ENCODE measurements at regions not wholly inside any gene's neighbourhood (a gene's known extent, or its start where the extent isn't known, plus 50 kb on each side); places are given as distances from the start of the nearest gene placed in this dataset.

GRCh38 chr12:23221926-23222325, 597.0 kb downstream of the ETNK1 start:
- no peak for TF ChIP-seq CTCF (IDR thresholded peaks at IDR 0.05; ENCODE audit: extremely low read depth, low read depth, low read length)
- DNase-seq (ENCODE audit: insufficient read length, low spot score, missing footprints): no peak

GRCh38 chr12:23222801-23223200, 597.8 kb downstream of the ETNK1 start:
- Histone ChIP-seq H2AFZ (ENCODE audit: low read length) (no peak overlapping the region), H3K27me3 (ENCODE audit: insufficient read depth, low read length) (no peaks in the 10 kb centered on the region), H3K27ac (ENCODE audit: low read depth, low read length) (no peak overlapping the region), H3K4me2 (ENCODE audit: insufficient read depth, low read length) (no peak overlapping the region), H3K36me3 (ENCODE audit: insufficient read depth, low read length) (no peaks in the 10 kb centered on the region), H3K4me1 (ENCODE audit: insufficient read depth, low read length) (no peaks in the 10 kb centered on the region), H4K20me1 (ENCODE audit: insufficient read depth, low read length) (no peaks in the 10 kb centered on the region), H3K9me3 (ENCODE audit: low read depth, low read length) (no peaks in the 10 kb centered on the region), H3K4me3 (ENCODE audit: insufficient read depth, low read length) (no peak overlapping the region), H3K79me2 (ENCODE audit: insufficient read depth, low read length) (no peaks in the 10 kb centered on the region)
- DNase-seq (ENCODE audit: insufficient read length, low spot score, missing footprints): no peak
- no peak for TF ChIP-seq CTCF (IDR thresholded peaks at IDR 0.05; ENCODE audit: extremely low read depth, low read depth, low read length)

More at GRCh38 chr12:23221926-23222325, 597.0 kb downstream of the ETNK1 start:
- no peaks in the 10 kb centered on the region for H3K9me3 ChIP-seq (ENCODE audit: low read depth, low read length)
- H3K4me1 ChIP-seq (ENCODE audit: insufficient read depth, low read length): no peaks in the 10 kb centered on the region
- H4K20me1 ChIP-seq (ENCODE audit: insufficient read depth, low read length): no peaks in the 10 kb centered on the region
- H3K36me3 ChIP-seq (ENCODE audit: insufficient read depth, low read length): no peaks in the 10 kb centered on the region
- no peak overlapping the region for H3K4me2 ChIP-seq (ENCODE audit: insufficient read depth, low read length)
- H3K27ac ChIP-seq (ENCODE audit: low read depth, low read length): no peak overlapping the region
- H3K27me3 ChIP-seq (ENCODE audit: insufficient read depth, low read length): no peaks in the 10 kb centered on the region
- H2AFZ ChIP-seq (ENCODE audit: low read length): no peak overlapping the region
- H3K79me2 ChIP-seq (ENCODE audit: insufficient read depth, low read length): no peaks in the 10 kb centered on the region
- H3K4me3 ChIP-seq (ENCODE audit: insufficient read depth, low read length): no peak overlapping the region

GRCh38 chr12:23228101-23228500, 603.1 kb downstream of the ETNK1 start:
- no peak for DNase-seq (ENCODE audit: insufficient read length, low spot score, missing footprints)

GRCh38 chr12:23230899-23231298, 605.9 kb downstream of the ETNK1 start:
- DNase-seq (ENCODE audit: insufficient read length, low spot score, missing footprints): no peak
- H3K9me3 ChIP-seq (ENCODE audit: low read depth, low read length): no peaks in the 10 kb centered on the region
- no peaks in the 10 kb centered on the region for H3K79me2 ChIP-seq (ENCODE audit: insufficient read depth, low read length)
- no peak overlapping the region for H3K4me2 ChIP-seq (ENCODE audit: insufficient read depth, low read length)
- no peaks in the 10 kb centered on the region for H3K27me3 ChIP-seq (ENCODE audit: insufficient read depth, low read length)
- no peak overlapping the region for H2AFZ ChIP-seq (ENCODE audit: low read length)
- TF ChIP-seq CTCF (IDR thresholded peaks at IDR 0.05; ENCODE audit: extremely low read depth, low read depth, low read length): no peak
- no peak overlapping the region for H3K4me3 ChIP-seq (ENCODE audit: insufficient read depth, low read length)
- no peaks in the 10 kb centered on the region for H3K4me1 ChIP-seq (ENCODE audit: insufficient read depth, low read length)
- H3K27ac ChIP-seq (ENCODE audit: low read depth, low read length): no peak overlapping the region
- H4K20me1 ChIP-seq (ENCODE audit: insufficient read depth, low read length): no peaks in the 10 kb centered on the region
- no peaks in the 10 kb centered on the region for H3K36me3 ChIP-seq (ENCODE audit: insufficient read depth, low read length)

More at GRCh38 chr12:23228101-23228500, 603.1 kb downstream of the ETNK1 start:
- Histone ChIP-seq H3K36me3 (ENCODE audit: insufficient read depth, low read length) (no peaks in the 10 kb centered on the region), H3K27ac (ENCODE audit: low read depth, low read length) (no peak overlapping the region), H3K4me1 (ENCODE audit: insufficient read depth, low read length) (no peaks in the 10 kb centered on the region), H4K20me1 (ENCODE audit: insufficient read depth, low read length) (no peaks in the 10 kb centered on the region), H2AFZ (ENCODE audit: low read length) (no peak overlapping the region), H3K9me3 (ENCODE audit: low read depth, low read length) (no peaks in the 10 kb centered on the region), H3K79me2 (ENCODE audit: insufficient read depth, low read length) (no peaks in the 10 kb centered on the region), H3K27me3 (ENCODE audit: insufficient read depth, low read length) (no peaks in the 10 kb centered on the region), H3K4me2 (ENCODE audit: insufficient read depth, low read length) (no peak overlapping the region), H3K4me3 (ENCODE audit: insufficient read depth, low read length) (no peak overlapping the region)
- no peak for TF ChIP-seq CTCF (IDR thresholded peaks at IDR 0.05; ENCODE audit: extremely low read depth, low read depth, low read length)

Measured in osteoblast (primary cell).